Upper lobe of left lung (tissue), 6 donors: ENCODE measurements at regions not wholly inside any gene's neighbourhood (a gene's known extent, or its start where the extent isn't known, plus 50 kb on each side); places are given as distances from the start of the nearest gene placed in this dataset.

Source experiments
- ATAC-seq, 2 donors: fragments of 200-7000 bp; cut with Tn5 transposase; one replicate each; pipeline ENCODE4 v1.9.1; 2022; ENCODE audit warnings: mild to moderate bottlenecking in 2 of 2, moderate library complexity in 2 of 2; ENCODE audit not compliant: low FRiP score in 2 of 2
- DNase-seq, 2 donors: peaks; one replicate each; pipeline ENCODE4 v3.0.0-alpha.2; 2019 to 2020
- H3K27ac ChIP-seq, 4 donors: fragments of 200-600 bp; sonication (generic); one replicate each; pipeline ENCODE4 v1.5.1; 2016 to 2019
- H3K27me3 ChIP-seq, 4 donors: fragments of 200-600 bp; sonication (generic); one replicate each; pipeline ENCODE4 v1.5.1; 2017 to 2019
- H3K36me3 ChIP-seq, 4 donors: fragments of 200-600 bp; sonication (generic); one replicate each; pipeline ENCODE4 v1.5.1; 2016 to 2019
- H3K4me1 ChIP-seq, 4 donors: fragments of 200-600 bp; sonication (generic); one replicate each; pipeline ENCODE4 v1.5.1; 2018 to 2019
- H3K4me3 ChIP-seq, 4 donors: fragments of 200-600 bp; sonication (generic); one replicate each; pipeline ENCODE4 v1.5.1; 2017 to 2019; ENCODE audit warnings: mild to moderate bottlenecking in 2 of 4, moderate library complexity in 1 of 4
- H3K9me3 ChIP-seq, 4 donors: fragments of 200-600 bp; sonication (generic); one replicate each; pipeline ENCODE4 v1.5.1; 2018 to 2019
- EP300 ChIP-seq, 4 donors: sonication (generic); formaldehyde crosslinking; IDR thresholded peaks; one replicate each; pipeline ENCODE4 v1.5.1; 2017; ENCODE audit warnings: antibody characterized with exemption in 4 of 4, control low read depth in 2 of 4
- POLR2A ChIP-seq, 4 donors: fragments of 450-650 bp; IDR thresholded peaks; one replicate each; pipeline ENCODE4 v1.5.1; 2016 to 2017; ENCODE audit warnings: antibody characterized with exemption in 4 of 4, mild to moderate bottlenecking in 2 of 4
- POLR2AphosphoS5 ChIP-seq, 2 donors: sonication (generic); formaldehyde crosslinking; IDR thresholded peaks; one replicate each; pipeline ENCODE4 v1.5.1; 2017; ENCODE audit warnings: antibody characterized with exemption in 2 of 2
- WGBS, 2 donors: methylation state at CpG; one replicate each; pipeline ENCODE4 v1.1.5; 2017 to 2018; 5-methylcytosine and 5-hydroxymethylcytosine counted together
- TF ChIP-seq, protein P1 (sequence below), 6 experiments: fragments of 450-650 bp in 4 of 6; fragments of 200-600 bp in 2 of 6; sonication (generic) in 2 of 6; IDR thresholded peaks; one replicate each; pipeline ENCODE4 v1.5.1; 2016 to 2019; ENCODE audit warnings: antibody characterized with exemption in 6 of 6
- donor health status: DM: no; HTN: no; CAD: no; lungs with moderate emphysema.
- donor health status: DM: no; HTN: yes; CAD: no; lungs with severe emphysema.

DNA sequence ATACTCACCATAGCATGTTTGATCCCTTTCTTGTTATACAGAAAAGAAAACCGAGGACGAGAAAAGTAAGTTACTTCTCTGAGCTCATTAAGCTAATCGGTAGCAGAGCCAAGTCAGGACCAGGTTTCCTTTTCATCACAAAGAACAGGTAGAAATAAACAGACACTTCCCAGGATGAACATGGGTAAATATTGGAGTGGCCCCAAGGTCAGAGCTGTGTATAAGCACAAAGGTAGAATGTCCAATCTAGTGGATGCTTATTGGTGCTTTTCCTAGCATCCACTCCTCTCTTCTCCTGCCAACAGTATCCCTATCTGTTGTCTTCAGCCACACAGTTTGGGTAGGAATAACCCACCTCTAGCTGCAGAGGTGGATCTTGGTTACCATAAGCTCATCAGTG lies 52.8 kb upstream of the THUMPD3 start:
- Histone ChIP-seq H3K9me3 (no peaks in the 10 kb centered on the region), H3K4me3 (no peak overlapping the region), H3K4me1 (no peaks in the 10 kb centered on the region), H3K36me3 (no peaks in the 10 kb centered on the region), H3K27me3 (no peaks in the 10 kb centered on the region), H3K27ac (no peak overlapping the region)
- ATAC-seq (no peak), DNase-seq (no peak)
- no peak for TF ChIP-seq POLR2A (IDR thresholded peaks at IDR 0.05)
- no peak for TF ChIP-seq POLR2AphosphoS5 (IDR thresholded peaks at IDR 0.05)
- TF ChIP-seq EP300 (IDR thresholded peaks at IDR 0.05) = no peak
- 75 to 91% methylated on average over 3 of the region's 3 CpGs for WGBS, 2 donors

DNA sequence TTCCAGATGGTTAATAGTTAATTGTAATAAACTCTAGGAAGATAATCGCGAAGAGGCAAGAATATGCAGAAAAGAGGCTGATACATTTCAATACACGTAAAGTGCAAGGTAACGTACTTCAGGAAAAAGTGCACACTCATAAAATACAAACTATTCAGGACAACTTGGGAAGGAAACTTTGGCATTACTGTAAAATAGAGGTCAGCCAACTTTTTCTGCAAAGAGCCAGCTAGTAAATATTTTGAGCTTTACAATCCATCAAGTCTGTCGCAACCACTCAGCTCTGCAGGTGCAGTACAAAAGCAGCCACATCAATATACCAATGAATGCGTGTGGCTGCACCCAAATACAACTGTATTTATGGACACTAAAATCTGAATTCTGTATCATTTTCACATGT lies 51.6 kb upstream of the THUMPD3 start:
- WGBS, 2 donors = 59 to 65% methylated on average over 6 of the region's 6 CpGs
- no peaks in the 10 kb centered on the region for H3K4me1 ChIP-seq
- no peak overlapping the region for H3K27ac ChIP-seq
- H3K4me3 ChIP-seq = no peak overlapping the region
- no peaks in the 10 kb centered on the region for H3K27me3 ChIP-seq
- TF ChIP-seq, protein P1, sequence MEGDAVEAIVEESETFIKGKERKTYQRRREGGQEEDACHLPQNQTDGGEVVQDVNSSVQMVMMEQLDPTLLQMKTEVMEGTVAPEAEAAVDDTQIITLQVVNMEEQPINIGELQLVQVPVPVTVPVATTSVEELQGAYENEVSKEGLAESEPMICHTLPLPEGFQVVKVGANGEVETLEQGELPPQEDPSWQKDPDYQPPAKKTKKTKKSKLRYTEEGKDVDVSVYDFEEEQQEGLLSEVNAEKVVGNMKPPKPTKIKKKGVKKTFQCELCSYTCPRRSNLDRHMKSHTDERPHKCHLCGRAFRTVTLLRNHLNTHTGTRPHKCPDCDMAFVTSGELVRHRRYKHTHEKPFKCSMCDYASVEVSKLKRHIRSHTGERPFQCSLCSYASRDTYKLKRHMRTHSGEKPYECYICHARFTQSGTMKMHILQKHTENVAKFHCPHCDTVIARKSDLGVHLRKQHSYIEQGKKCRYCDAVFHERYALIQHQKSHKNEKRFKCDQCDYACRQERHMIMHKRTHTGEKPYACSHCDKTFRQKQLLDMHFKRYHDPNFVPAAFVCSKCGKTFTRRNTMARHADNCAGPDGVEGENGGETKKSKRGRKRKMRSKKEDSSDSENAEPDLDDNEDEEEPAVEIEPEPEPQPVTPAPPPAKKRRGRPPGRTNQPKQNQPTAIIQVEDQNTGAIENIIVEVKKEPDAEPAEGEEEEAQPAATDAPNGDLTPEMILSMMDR (IDR thresholded peaks at IDR 0.05) = no peak
- TF ChIP-seq EP300 (IDR thresholded peaks at IDR 0.05) = no peak
- no peak for TF ChIP-seq POLR2A (IDR thresholded peaks at IDR 0.05)
- TF ChIP-seq POLR2AphosphoS5 (IDR thresholded peaks at IDR 0.05) = no peak
- ATAC-seq (no peak), DNase-seq (no peak)
- no peaks in the 10 kb centered on the region for H3K36me3 ChIP-seq
- no peaks in the 10 kb centered on the region for H3K9me3 ChIP-seq
